C4-2B (cell line): ENCODE measurements at regions not wholly inside any gene's neighbourhood (a gene's known extent, or its start where the extent isn't known, plus 50 kb on each side); places are given as distances from the start of the nearest gene placed in this dataset.

ENCODE experiments used
- ZFX ChIP-seq: fragments of 450-650 bp; IDR thresholded peaks from 2 replicates; pipeline ENCODE4 v1.6.1; 2017
- TF ChIP-seq, protein P1 (sequence below): fragments of 450-650 bp; conservative IDR thresholded peaks from 2 replicates; pipeline ENCODE4 v1.5.1; 2017; ENCODE audit warnings: mild to moderate bottlenecking

DNA sequence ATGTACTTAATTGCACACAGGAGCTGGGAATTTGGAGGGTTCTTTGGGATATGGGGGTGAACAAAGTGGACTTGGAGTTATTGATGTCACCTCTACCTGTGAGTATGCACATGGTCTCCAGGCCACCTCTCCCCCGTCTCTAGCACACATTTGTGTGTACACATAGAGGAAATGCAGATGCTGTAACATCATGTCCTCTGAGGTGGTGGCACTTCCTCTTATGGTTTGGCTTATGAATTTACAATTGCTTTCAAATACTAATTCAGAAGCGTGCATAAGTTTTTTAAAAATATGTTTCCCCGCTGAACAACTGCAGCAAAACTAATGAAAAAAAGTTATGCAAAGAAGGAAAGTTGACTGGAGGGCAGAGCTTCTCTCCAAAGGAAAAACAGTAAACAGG lies 152.0 kb upstream of the TENM4 start:
- TF ChIP-seq, protein P1, sequence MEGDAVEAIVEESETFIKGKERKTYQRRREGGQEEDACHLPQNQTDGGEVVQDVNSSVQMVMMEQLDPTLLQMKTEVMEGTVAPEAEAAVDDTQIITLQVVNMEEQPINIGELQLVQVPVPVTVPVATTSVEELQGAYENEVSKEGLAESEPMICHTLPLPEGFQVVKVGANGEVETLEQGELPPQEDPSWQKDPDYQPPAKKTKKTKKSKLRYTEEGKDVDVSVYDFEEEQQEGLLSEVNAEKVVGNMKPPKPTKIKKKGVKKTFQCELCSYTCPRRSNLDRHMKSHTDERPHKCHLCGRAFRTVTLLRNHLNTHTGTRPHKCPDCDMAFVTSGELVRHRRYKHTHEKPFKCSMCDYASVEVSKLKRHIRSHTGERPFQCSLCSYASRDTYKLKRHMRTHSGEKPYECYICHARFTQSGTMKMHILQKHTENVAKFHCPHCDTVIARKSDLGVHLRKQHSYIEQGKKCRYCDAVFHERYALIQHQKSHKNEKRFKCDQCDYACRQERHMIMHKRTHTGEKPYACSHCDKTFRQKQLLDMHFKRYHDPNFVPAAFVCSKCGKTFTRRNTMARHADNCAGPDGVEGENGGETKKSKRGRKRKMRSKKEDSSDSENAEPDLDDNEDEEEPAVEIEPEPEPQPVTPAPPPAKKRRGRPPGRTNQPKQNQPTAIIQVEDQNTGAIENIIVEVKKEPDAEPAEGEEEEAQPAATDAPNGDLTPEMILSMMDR: no peak
- no peak for TF ChIP-seq ZFX
